GM12878 (cell line): ENCODE measurements at regions not wholly inside any gene's neighbourhood (a gene's known extent, or its start where the extent isn't known, plus 50 kb on each side); places are given as distances from the start of the nearest gene placed in this dataset.

Experiments used
- ATAC-seq: fragments of 200-7000 bp; cut with Tn5 transposase; 3 replicates; pipeline ENCODE4 v1.9.1; 2020; ENCODE audit warnings: mild to moderate bottlenecking, moderate library complexity
- BruUV-seq: library from RNA; stranded (reverse); fragments of 400-500 nt; replicated peaks from 2 replicates; lab custom pipeline; 2021; lab: Mats Ljungman, UMichigan
- CTCF ChIA-PET: fragments of 300-600 bp; sonication (Branson Sonifier 250); formaldehyde crosslinking; extraction: SDS; loops from one replicate; lab custom pipeline; 2021; ENCODE audit warnings: inconsistent platforms; lab: Yijun Ruan, JAX
- POLR2A ChIA-PET: fragments of 350-600 bp; formaldehyde crosslinking; extraction: SDS; loops from one replicate; lab custom pipeline; 2021; ENCODE audit warnings: inconsistent platforms; lab: Charles Lee
- RAD21 ChIA-PET: fragments of 300-600 bp; sonication (Branson Sonifier 250); formaldehyde crosslinking; loops from one replicate; lab custom pipeline; 2023; ENCODE audit warnings: antibody characterized with exemption; ENCODE audit not compliant: unreplicated experiment; lab: Charles Lee
- SMC1A ChIA-PET: fragments of 300-600 bp; sonication (Branson Sonifier 250); formaldehyde crosslinking; loops from one replicate; lab custom pipeline; 2023; ENCODE audit not compliant: unreplicated experiment, uncharacterized antibody; lab: Charles Lee
- DNase-seq: peaks from one replicate; pipeline ENCODE4 v3.0.0-alpha.2; 2011; ENCODE audit warnings: low read depth, low spot score
- FAIRE-seq: peaks from 3 replicates; lab custom pipeline; 2011; peaks lifted over from hg19 to GRCh38; lab: Jason Lieb, UNC
- H2AFZ ChIP-seq: 2 replicates; pipeline ENCODE4 v1.6.0; 2011; ENCODE audit warnings: low read depth, low read length, control low read depth; ENCODE audit not compliant: control insufficient read depth
- H3K27ac ChIP-seq: 2 replicates; pipeline ENCODE4 v1.5.1; 2011; ENCODE audit warnings: control low read depth; ENCODE audit not compliant: control insufficient read depth, insufficient read depth
- H3K27me3 ChIP-seq, 2 experiments: replicated peaks in 1 of 2; 2 replicates each; pipeline versions ENCODE4 v1.6.0 to v1.6.1; 2011; ENCODE audit warnings: low read length in 1 of 2; ENCODE audit not compliant: control insufficient read depth in 2 of 2, insufficient read depth in 2 of 2
- H3K36me3 ChIP-seq, 2 experiments: 2 replicates each; pipeline ENCODE4 v1.5.1; 2011; ENCODE audit warnings: low read length in 1 of 2; ENCODE audit not compliant: control insufficient read depth in 2 of 2, insufficient read depth in 2 of 2
- H3K4me1 ChIP-seq: 2 replicates; pipeline ENCODE4 v1.6.1; 2011; ENCODE audit warnings: mild to moderate bottlenecking, low read length, moderate library complexity, mixed read lengths; ENCODE audit not compliant: control insufficient read depth, insufficient read depth
- H3K4me2 ChIP-seq: 2 replicates; pipeline ENCODE4 v1.6.0; 2011; ENCODE audit warnings: control low read depth; ENCODE audit not compliant: control insufficient read depth, insufficient read depth
- H3K4me3 ChIP-seq: fragments of 200-600 bp; sonication (generic); 2 replicates; pipeline ENCODE4 v1.5.1; 2016
- H3K79me2 ChIP-seq: 2 replicates; pipeline ENCODE4 v1.6.0; 2011; ENCODE audit warnings: low read length; ENCODE audit not compliant: control insufficient read depth, insufficient read depth
- H3K9ac ChIP-seq: 2 replicates; pipeline ENCODE4 v1.8.0; 2011; ENCODE audit warnings: low read length, control low read depth, mixed read lengths; ENCODE audit not compliant: control insufficient read depth, insufficient read depth
- H3K9me3 ChIP-seq: replicated peaks from 3 replicates; pipeline ENCODE4 v1.5.1; 2011; ENCODE audit warnings: mild to moderate bottlenecking, low read length; ENCODE audit not compliant: control insufficient read depth, insufficient read depth
- H4K20me1 ChIP-seq: 2 replicates; pipeline ENCODE4 v1.6.0; 2011; ENCODE audit not compliant: control insufficient read depth, insufficient read depth
- BCL11A ChIP-seq: IDR thresholded peaks from 2 replicates; pipeline ENCODE4 v1.6.1; 2011; ENCODE audit warnings: low read depth, low read length
- CBFB ChIP-seq: IDR thresholded peaks from 2 replicates; pipeline ENCODE4 v1.6.1; 2016; ENCODE audit warnings: antibody characterized with exemption, low read depth
- CBX3 ChIP-seq: fragments of 200-600 bp; sonication (generic); IDR thresholded peaks from 2 replicates; pipeline ENCODE4 v1.6.1; 2016; ENCODE audit warnings: low read depth, borderline replicate concordance
- LARP7 ChIP-seq: fragments of 450-650 bp; IDR thresholded peaks from 2 replicates; pipeline ENCODE4 v1.6.1; 2017; ENCODE audit warnings: mild to moderate bottlenecking
- NRF1 ChIP-seq: conservative IDR thresholded peaks from 2 replicates; pipeline ENCODE4 v1.6.1; 2011; ENCODE audit warnings: mild to moderate bottlenecking, low read depth, low read length, improper control_type of control experiment
- PAX5 ChIP-seq: IDR thresholded peaks from 2 replicates; pipeline ENCODE4 v1.6.1; 2011; ENCODE audit warnings: low read depth, low read length, borderline replicate concordance
- SREBF2 ChIP-seq: IDR thresholded peaks from 2 replicates; pipeline ENCODE4 v1.6.1; 2012; ENCODE audit warnings: mild to moderate bottlenecking, low read length
- SRF ChIP-seq, 2 experiments: IDR thresholded peaks; 2 replicates each; pipeline ENCODE4 v1.6.1; 2011; ENCODE audit warnings: low read depth in 2 of 2, low read length in 2 of 2, mild to moderate bottlenecking in 1 of 2, moderate library complexity in 1 of 2
- SUPT20H ChIP-seq: IDR thresholded peaks from 2 replicates; pipeline ENCODE4 v1.6.1; 2011; ENCODE audit warnings: low read depth, mild to moderate bottlenecking, low read length, moderate library complexity, borderline replicate concordance; ENCODE audit not compliant: control insufficient read depth
- SUZ12 ChIP-seq: fragments of 200-600 bp; sonication (generic); IDR thresholded peaks from one replicate; pipeline ENCODE4 v1.6.1; 2018; ENCODE audit warnings: antibody characterized with exemption, mild to moderate bottlenecking; ENCODE audit not compliant: unreplicated experiment
- TCF7 ChIP-seq: IDR thresholded peaks from 2 replicates; pipeline ENCODE4 v1.6.1; 2014; ENCODE audit warnings: antibody characterized with exemption, borderline replicate concordance
- WGBS: methylation state at CpG from one replicate; pipeline ENCODE4 v1.1.6; 2016; ENCODE audit warnings: low lambda C conversion rate; ENCODE audit not compliant: insufficient replicate concordance, insufficient coverage; ENCODE audit errors: missing lambda C conversion rate; 5-methylcytosine and 5-hydroxymethylcytosine counted together
- in situ Hi-C: fragments of 300-500 bp; cut with MboI; formaldehyde crosslinking; loops from 9 replicates; pipeline ENCODE4 v1.14.3; 2018; ENCODE audit warnings: mixed read lengths
- intact Hi-C: fragments of 100-400 bp; cut with micrococcal nuclease; formaldehyde crosslinking; loops from one replicate; pipeline ENCODE4 v1.14.2; 2022; ENCODE audit not compliant: unreplicated experiment
- TF ChIP-seq, protein P1 (sequence below): IDR thresholded peaks from 2 replicates; pipeline ENCODE4 v1.6.1; 2011; ENCODE audit warnings: low read depth, low read length, improper control_type of control experiment, borderline replicate concordance
- TF ChIP-seq, protein P2 (sequence below), 3 experiments: IDR thresholded peaks in 2 of 3; conservative IDR thresholded peaks in 1 of 3; 2 replicates each; pipeline ENCODE4 v1.5.1; 2011; ENCODE audit warnings: low read depth in 3 of 3, low read length in 3 of 3, mild to moderate bottlenecking in 3 of 3, control low read depth in 2 of 3, moderate library complexity in 2 of 3, inconsistent platforms in 1 of 3, mixed read lengths in 1 of 3; ENCODE audit not compliant: control insufficient read depth in 2 of 3, insufficient read depth in 1 of 3; ENCODE audit errors: extremely low read depth in 1 of 3

DNA sequence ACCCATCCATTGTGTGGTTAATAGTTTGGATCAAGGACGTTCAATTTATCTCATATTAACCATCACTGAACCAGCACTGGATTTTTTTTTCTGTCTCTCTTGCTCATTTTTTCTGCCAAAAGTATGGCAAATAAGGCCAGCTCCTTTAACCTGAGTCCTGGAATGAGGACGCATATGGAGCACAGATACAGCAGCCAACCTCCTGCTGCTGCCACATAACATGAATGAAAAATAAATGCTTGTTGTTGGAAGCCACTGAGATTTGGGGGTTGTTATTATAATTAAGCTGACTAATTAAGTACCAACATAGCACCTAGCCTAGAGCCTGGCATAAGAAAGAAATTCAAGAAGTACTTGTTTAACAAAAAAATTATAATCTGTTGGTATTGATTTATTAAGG lies 335.3 kb upstream of the DUSP10 start:
- CTCF ChIA-PET = interaction anchor here (0.6 to 2.3 kb wide), 2 partner anchors 18 to 169 kb away, joined by 3 to 10 read pairs; no protein-coding TSS in a partner anchor
- H3K4me1 ChIP-seq = no peaks in the 10 kb centered on the region

More for the DNA sequence above, 335.3 kb upstream of the DUSP10 start:
- Histone ChIP-seq H3K27ac (no peak overlapping the region), H2AFZ (no peak overlapping the region), H3K36me3 (no peaks in the 10 kb centered on the region), H3K79me2 (no peaks in the 10 kb centered on the region), H3K4me3 (no peak overlapping the region), H3K9me3 (no peaks in the 10 kb centered on the region; the same call in 2 of the 3 replicates), H3K4me2 (no peak overlapping the region), H3K9ac (no peak overlapping the region), H3K27me3 (no peaks in the 10 kb centered on the region), H4K20me1 (no peaks in the 10 kb centered on the region)
- intact Hi-C loops (no loop called here), in situ Hi-C loops (no loop called here)
- FAIRE-seq = no peak
- DNase-seq = no peak
- ChIA-PET RAD21 (no interaction called here), SMC1A (interaction anchor here (0.8 to 1.5 kb wide), 2 partner anchors 10 to 117 kb away, joined by 3 to 7 read pairs; no protein-coding TSS in a partner anchor), POLR2A (no interaction called here)
- WGBS = 73% methylated on average over 2 of the region's 2 CpGs
- no peak for TF ChIP-seq LARP7
- no peak for TF ChIP-seq CBX3
- no peak for TF ChIP-seq SREBF2
- TF ChIP-seq, protein P1, sequence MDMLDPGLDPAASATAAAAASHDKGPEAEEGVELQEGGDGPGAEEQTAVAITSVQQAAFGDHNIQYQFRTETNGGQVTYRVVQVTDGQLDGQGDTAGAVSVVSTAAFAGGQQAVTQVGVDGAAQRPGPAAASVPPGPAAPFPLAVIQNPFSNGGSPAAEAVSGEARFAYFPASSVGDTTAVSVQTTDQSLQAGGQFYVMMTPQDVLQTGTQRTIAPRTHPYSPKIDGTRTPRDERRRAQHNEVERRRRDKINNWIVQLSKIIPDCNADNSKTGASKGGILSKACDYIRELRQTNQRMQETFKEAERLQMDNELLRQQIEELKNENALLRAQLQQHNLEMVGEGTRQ = no peak
- no peak for TF ChIP-seq PAX5
- TF ChIP-seq BCL11A = no peak
- no peak for TF ChIP-seq NRF1
- no peak for TF ChIP-seq SRF (IDR thresholded peaks at IDR 0.05; ENCODE audit: low read depth in 2 of 2, low read length in 2 of 2)
- no peak for TF ChIP-seq SUZ12
- no peak for TF ChIP-seq CBFB
- TF ChIP-seq TCF7 = no peak
- TF ChIP-seq, protein P2, sequence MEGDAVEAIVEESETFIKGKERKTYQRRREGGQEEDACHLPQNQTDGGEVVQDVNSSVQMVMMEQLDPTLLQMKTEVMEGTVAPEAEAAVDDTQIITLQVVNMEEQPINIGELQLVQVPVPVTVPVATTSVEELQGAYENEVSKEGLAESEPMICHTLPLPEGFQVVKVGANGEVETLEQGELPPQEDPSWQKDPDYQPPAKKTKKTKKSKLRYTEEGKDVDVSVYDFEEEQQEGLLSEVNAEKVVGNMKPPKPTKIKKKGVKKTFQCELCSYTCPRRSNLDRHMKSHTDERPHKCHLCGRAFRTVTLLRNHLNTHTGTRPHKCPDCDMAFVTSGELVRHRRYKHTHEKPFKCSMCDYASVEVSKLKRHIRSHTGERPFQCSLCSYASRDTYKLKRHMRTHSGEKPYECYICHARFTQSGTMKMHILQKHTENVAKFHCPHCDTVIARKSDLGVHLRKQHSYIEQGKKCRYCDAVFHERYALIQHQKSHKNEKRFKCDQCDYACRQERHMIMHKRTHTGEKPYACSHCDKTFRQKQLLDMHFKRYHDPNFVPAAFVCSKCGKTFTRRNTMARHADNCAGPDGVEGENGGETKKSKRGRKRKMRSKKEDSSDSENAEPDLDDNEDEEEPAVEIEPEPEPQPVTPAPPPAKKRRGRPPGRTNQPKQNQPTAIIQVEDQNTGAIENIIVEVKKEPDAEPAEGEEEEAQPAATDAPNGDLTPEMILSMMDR (IDR thresholded peaks at IDR 0.05 in 2 of 3, conservative IDR thresholded peaks at IDR 0.05 in 1 of 3; ENCODE audit: control insufficient read depth in 2 of 3, extremely low read depth in 1 of 3, insufficient read depth in 1 of 3, low read depth in 3 of 3, low read length in 3 of 3) = no peak
- TF ChIP-seq SUPT20H = no peak
- no TSS peak for BruUV-seq
- no peak for ATAC-seq
